A204.1 (cell line): ENCODE measurements at regions not wholly inside any gene's neighbourhood (a gene's known extent, or its start where the extent isn't known, plus 50 kb on each side); places are given as distances from the start of the nearest gene placed in this dataset.
A peak's percentile ranks its signal among the peaks of the same experiment; 100 is the strongest.

Source experiments
- FAIRE-seq: peaks from 2 replicates; lab custom pipeline; 2012; peaks lifted over from hg19 to GRCh38; lab: Jason Lieb, UNC

GRCh38 chr5:84685121-84685894 is 300.6 kb upstream of the EDIL3 start:
- FAIRE-seq = no peak

GRCh38 chr5:84683594-84683993 is 298.9 kb upstream of the EDIL3 start:
- no peak for FAIRE-seq

GRCh38 chr5:84682531-84682930 is 297.9 kb upstream of the EDIL3 start:
- no peak for FAIRE-seq

GRCh38 chr5:84680908-84681307 is 296.2 kb upstream of the EDIL3 start:
- FAIRE-seq = no peak

GRCh38 chr5:84673785-84674184 is 289.1 kb upstream of the EDIL3 start:
- FAIRE-seq = no peak

- FAIRE-seq = no peak
Measured at GRCh38 chr5:84667576-84667975, 282.9 kb upstream of the EDIL3 start.

GRCh38 chr5:84650429-84650828 is 265.7 kb upstream of the EDIL3 start:
- no peak for FAIRE-seq

GRCh38 chr5:84647581-84647980 is 262.9 kb upstream of the EDIL3 start:
- no peak for FAIRE-seq

- no peak for FAIRE-seq
Measured at GRCh38 chr5:84642795-84643194, 258.1 kb upstream of the EDIL3 start.

GRCh38 chr5:84642324-84642723 is 257.6 kb upstream of the EDIL3 start:
- FAIRE-seq = no peak

- FAIRE-seq = no peak
Measured at GRCh38 chr5:84637662-84638375, 253.1 kb upstream of the EDIL3 start.

GRCh38 chr5:84635235-84636055 is 250.8 kb upstream of the EDIL3 start:
- no peak for FAIRE-seq

- FAIRE-seq = no peak
Measured at GRCh38 chr5:84634256-84634655, 249.6 kb upstream of the EDIL3 start.

- FAIRE-seq = no peak
Measured at GRCh38 chr5:84632418-84632817, 247.7 kb upstream of the EDIL3 start.

- FAIRE-seq = no peak
Measured at GRCh38 chr5:84628918-84629317, 244.2 kb upstream of the EDIL3 start.

- FAIRE-seq = no peak
Measured at GRCh38 chr5:84623019-84623418, 238.3 kb upstream of the EDIL3 start.

- FAIRE-seq = no peak
Measured at GRCh38 chr5:84622461-84622860, 237.8 kb upstream of the EDIL3 start.

- FAIRE-seq = peak; percentile 84
Measured at GRCh38 chr5:84618262-84618661, 233.6 kb upstream of the EDIL3 start.

- FAIRE-seq = no peak
Measured at GRCh38 chr5:84614906-84615305, 230.2 kb upstream of the EDIL3 start.

GRCh38 chr5:84606784-84607183 is 222.1 kb upstream of the EDIL3 start:
- FAIRE-seq = no peak

GRCh38 chr5:84605241-84605640 is 220.6 kb upstream of the EDIL3 start:
- no peak for FAIRE-seq

- FAIRE-seq = no peak
Measured at GRCh38 chr5:84603568-84604185, 219.0 kb upstream of the EDIL3 start.

- no peak for FAIRE-seq
Measured at GRCh38 chr5:84602371-84602771, 217.7 kb upstream of the EDIL3 start.
